ENCODE measurements at regions not wholly inside any gene's neighbourhood (a gene's known extent, or its start where the extent isn't known, plus 50 kb on each side); places are given as distances from the start of the nearest gene placed in this dataset.

DNA sequence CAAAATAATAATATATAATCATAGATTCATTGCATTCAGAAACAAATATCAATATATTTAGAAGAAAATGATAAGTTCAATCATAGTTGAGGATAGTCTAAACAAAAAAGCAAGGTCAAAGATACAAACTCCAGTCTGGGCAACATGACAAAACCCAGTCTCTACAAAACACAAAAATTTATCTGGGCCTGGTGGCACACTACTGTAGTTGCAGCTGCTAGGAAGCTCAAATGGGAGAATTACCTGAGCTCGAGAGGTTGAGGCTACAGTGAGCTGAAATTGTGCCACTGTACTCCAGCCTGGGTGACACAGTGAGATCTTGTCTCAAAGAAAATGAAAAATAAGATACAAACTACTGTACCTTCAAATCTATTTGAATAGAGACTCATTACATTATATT lies 52.7 kb upstream of the ANXA10 start:
- TF ChIP-seq POLR2AphosphoS5 (IDR thresholded peaks at IDR 0.05; ENCODE audit: low read depth, low read length) (no peak), CTCF (IDR thresholded peaks at IDR 0.05) (no peak), TCF7L2 (IDR thresholded peaks at IDR 0.05; ENCODE audit: low read depth, low read length) (no peak), SIN3A (IDR thresholded peaks at IDR 0.05; ENCODE audit: borderline replicate concordance, insufficient read depth, low read depth, low read length) (no peak)
- TF ChIP-seq, protein P1, sequence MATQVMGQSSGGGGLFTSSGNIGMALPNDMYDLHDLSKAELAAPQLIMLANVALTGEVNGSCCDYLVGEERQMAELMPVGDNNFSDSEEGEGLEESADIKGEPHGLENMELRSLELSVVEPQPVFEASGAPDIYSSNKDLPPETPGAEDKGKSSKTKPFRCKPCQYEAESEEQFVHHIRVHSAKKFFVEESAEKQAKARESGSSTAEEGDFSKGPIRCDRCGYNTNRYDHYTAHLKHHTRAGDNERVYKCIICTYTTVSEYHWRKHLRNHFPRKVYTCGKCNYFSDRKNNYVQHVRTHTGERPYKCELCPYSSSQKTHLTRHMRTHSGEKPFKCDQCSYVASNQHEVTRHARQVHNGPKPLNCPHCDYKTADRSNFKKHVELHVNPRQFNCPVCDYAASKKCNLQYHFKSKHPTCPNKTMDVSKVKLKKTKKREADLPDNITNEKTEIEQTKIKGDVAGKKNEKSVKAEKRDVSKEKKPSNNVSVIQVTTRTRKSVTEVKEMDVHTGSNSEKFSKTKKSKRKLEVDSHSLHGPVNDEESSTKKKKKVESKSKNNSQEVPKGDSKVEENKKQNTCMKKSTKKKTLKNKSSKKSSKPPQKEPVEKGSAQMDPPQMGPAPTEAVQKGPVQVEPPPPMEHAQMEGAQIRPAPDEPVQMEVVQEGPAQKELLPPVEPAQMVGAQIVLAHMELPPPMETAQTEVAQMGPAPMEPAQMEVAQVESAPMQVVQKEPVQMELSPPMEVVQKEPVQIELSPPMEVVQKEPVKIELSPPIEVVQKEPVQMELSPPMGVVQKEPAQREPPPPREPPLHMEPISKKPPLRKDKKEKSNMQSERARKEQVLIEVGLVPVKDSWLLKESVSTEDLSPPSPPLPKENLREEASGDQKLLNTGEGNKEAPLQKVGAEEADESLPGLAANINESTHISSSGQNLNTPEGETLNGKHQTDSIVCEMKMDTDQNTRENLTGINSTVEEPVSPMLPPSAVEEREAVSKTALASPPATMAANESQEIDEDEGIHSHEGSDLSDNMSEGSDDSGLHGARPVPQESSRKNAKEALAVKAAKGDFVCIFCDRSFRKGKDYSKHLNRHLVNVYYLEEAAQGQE (IDR thresholded peaks at IDR 0.05; ENCODE audit: insufficient read depth in 1 of 2, low read depth in 2 of 2, low read length in 1 of 2): no peak
- ATAC-seq: no peak
- CTCF ChIA-PET: no interaction called here

More for the DNA sequence above, 52.7 kb upstream of the ANXA10 start:
- in situ Hi-C loops (cut with HindIII; ENCODE audit: low pct_unique_long_range_greater_than_20kb, low sequenced_read_pairs): no loop called here
- Histone ChIP-seq H3K27ac (ENCODE audit: low read length) (no peak overlapping the region), H3K27me3 (ENCODE audit: control insufficient read depth, insufficient read depth, low read length) (no peaks in the 10 kb centered on the region), H3K4me1 (ENCODE audit: control insufficient read depth, insufficient read depth, low read length) (no peaks in the 10 kb centered on the region), H3K36me3 (ENCODE audit: control insufficient read depth, insufficient read depth, low read length) (no peaks in the 10 kb centered on the region), H3K9me3 (ENCODE audit: control insufficient read depth, insufficient read depth, low read depth, low read length) (no peaks in the 10 kb centered on the region), H3K4me3 (ENCODE audit: low read depth in 2 of 2, low read length in 2 of 2) (no peak overlapping the region)
- DNase-seq (ENCODE audit: low read depth, low spot score): no peak
- BruUV-seq (replicated peaks): no TSS peak
- intact Hi-C loops (cut with micrococcal nuclease; ENCODE audit: unreplicated experiment): no loop called here
- POLR2A ChIA-PET: no interaction called here

All from Panc1 (cell line).